ENCODE measurements at regions not wholly inside any gene's neighbourhood (a gene's known extent, or its start where the extent isn't known, plus 50 kb on each side); places are given as distances from the start of the nearest gene placed in this dataset.

DNA sequence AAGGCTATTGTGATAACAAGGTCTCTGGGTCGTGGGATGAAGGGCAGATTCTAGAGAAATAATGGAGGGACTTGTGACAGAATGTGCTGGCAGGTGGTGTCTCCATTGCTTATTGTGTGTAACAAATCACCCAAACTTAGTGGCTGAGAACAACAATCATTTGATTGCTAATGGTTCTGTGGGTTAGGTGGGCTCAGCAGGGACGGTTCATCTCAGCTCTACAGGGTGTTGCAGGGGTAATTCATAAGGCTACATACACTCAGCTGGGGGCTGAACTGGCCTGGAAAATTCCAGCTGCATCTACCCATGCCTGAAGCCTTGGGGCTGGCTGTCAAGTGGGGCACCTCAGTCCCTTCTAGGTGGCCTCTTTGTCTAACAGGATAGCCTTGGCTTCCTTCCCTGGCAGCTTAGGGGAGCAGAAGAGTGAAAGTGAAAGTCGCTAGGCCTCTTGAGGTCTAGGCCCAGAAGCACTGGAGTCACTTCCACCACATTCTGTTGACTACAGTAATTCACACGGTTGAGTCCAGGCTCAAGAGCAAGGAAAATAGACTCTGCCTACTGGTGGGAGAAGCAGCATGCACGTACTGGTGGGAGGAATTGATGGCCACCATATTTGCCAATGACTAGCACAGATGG, 308.9 kb downstream of the MN1 start:
- no peaks in the 10 kb centered on the region for H3K27me3 Mint-ChIP-seq
- no peak overlapping the region for H3K27ac Mint-ChIP-seq
- ChIA-PET POLR2A (no interaction called here), CTCF (no interaction called here)
- peaks cover 17% of the 10 kb centered on the region for H3K9me3 Mint-ChIP-seq
- no peaks in the 10 kb centered on the region for H3K4me1 Mint-ChIP-seq
- H3K4me3 Mint-ChIP-seq, result no peak overlapping the region
- no peak for DNase-seq
- H3K36me3 Mint-ChIP-seq (ENCODE audit: low read depth), result no peaks in the 10 kb centered on the region

DNA sequence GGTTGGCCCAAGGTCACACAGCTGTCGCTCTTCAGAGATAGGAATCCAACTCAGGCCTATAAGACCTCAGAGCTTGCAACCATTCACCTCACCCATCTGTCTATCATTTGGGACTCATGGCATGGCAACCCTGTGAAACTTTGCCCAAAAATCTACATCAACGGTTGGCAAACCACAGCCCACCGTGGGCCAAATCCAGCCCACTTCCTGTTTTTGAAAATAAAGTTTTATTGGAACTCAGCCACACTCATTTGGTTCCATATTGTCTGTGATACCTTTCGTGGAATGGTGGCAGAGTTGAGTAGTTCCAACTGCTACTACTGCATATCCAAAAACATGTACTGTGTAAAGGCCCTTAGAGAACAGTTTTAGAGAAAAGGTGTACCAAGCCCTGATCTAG, 307.8 kb downstream of the MN1 start:
- no peak for DNase-seq
- H3K4me1 Mint-ChIP-seq, result no peaks in the 10 kb centered on the region
- no peak overlapping the region for H3K4me3 Mint-ChIP-seq
- ChIA-PET POLR2A (no interaction called here), CTCF (no interaction called here)
- H3K36me3 Mint-ChIP-seq (ENCODE audit: low read depth), result no peaks in the 10 kb centered on the region
- no peak overlapping the region for H3K27ac Mint-ChIP-seq
- H3K27me3 Mint-ChIP-seq, result no peaks in the 10 kb centered on the region
- H3K9me3 Mint-ChIP-seq, result peaks cover 17% of the 10 kb centered on the region

DNA sequence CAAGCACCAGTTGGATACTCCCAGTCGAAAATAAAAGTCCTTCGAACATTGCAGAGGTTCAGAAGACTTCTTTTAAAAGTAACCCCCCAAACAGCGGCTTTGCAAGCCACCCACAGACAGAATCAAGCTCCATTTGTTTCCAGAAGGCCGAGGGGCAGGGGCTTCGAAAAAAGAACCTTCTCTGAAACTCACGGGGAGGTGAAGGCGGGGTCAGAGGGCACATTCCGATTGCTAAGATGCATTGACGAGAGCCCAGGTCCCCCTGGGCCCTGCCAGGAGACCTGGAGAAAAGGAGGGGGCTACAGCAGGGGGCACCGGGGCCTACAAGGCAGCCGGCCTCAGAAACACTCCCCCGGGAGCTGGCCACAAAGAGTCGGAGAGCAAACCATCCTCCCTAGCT, 306.8 kb downstream of the MN1 start:
- Mint-ChIP-seq H3K36me3 (ENCODE audit: low read depth) (no peaks in the 10 kb centered on the region), H3K4me1 (no peaks in the 10 kb centered on the region), H3K9me3 (peaks cover 17% of the 10 kb centered on the region), H3K4me3 (no peak overlapping the region), H3K27me3 (no peaks in the 10 kb centered on the region), H3K27ac (no peak overlapping the region)
- ChIA-PET POLR2A (no interaction called here), CTCF (no interaction called here)
- no peak for DNase-seq

DNA sequence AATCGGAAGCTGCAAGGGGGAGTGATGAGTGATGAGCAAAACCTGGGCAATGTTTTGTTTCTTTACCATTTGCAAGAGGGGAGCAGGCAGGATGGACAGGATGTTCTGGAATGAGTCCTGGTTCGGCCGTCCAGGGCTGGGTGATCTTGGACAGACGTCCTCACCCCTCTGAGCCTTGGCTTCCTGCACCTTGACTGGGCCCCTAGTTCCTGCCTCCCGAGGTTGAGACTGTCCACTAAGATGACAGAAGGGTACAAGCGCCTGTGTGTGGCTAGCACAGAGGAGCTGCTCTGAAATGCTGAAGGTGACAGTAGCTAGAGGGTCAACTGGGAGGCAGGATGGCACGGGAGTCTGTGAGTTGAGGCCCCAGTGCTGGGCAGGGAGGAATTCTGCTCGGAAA, 306.2 kb downstream of the MN1 start:
- ChIA-PET CTCF (no interaction called here), POLR2A (no interaction called here)
- Mint-ChIP-seq H3K4me1 (no peaks in the 10 kb centered on the region), H3K27ac (no peak overlapping the region), H3K9me3 (peaks cover 17% of the 10 kb centered on the region), H3K4me3 (no peak overlapping the region), H3K36me3 (ENCODE audit: low read depth) (no peaks in the 10 kb centered on the region), H3K27me3 (no peaks in the 10 kb centered on the region)
- no peak for DNase-seq

DNA sequence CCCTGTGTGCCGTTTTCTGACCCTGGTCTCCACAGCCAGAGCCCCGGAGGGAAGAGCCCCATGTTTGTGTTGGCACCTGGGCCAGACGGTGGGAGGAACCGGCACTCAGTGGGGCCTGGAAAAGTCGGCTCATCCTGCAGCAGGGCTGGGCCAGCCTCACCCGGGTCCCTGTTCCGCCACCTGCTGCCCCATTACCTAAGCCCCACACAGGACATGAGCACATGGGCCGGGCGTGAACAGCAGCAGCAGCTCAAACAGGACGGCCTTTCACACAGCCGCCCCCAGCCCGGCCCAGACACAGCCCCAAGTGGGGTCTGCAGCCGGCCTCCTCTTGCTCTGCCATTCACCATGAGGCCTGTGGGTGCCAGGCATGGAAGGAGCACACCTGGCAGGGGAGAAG, 302.4 kb downstream of the MN1 start:
- no peak overlapping the region for H3K27ac Mint-ChIP-seq
- H3K4me3 Mint-ChIP-seq, result no peak overlapping the region
- DNase-seq, result no peak

DNA sequence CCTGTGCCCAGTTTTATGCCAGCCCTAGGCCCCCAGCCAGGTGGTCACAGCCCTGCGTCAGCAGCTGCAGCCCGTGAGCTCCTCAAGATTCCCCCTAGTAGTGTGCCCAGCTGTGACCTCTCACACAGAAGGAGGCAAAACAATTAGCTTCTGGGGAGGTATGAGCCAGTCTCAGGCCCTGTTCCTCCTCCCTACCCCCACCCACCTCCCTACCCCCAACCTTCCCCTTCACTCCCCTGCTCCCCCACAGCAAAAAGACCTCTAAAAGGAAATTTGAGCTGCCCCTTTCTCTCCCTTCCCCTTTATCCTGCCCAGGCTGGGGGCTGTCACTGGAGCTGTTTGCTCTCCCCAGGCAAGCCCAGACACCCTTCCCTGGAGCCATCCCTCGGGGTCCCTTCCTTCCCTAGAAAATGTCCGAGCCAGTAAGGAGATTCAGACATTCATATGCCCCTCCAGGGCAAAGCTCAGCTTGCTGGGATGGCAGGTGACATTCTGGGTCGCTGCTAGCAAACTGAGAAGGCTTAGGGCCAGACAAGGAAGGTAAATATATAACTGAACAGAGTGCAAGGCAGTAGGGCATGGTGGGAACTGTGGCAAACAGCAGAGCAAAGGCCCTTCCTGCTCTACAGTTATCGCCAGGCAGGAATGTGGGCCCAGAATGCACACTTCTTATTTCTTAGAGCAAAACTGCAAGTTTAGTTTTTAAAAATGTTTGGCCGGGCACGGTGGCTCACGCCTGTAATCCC, 300.2 kb downstream of the MN1 start:
- CTCF ChIA-PET, result no interaction called here
- no peaks in the 10 kb centered on the region for H3K9me3 Mint-ChIP-seq
- DNase-seq, result no peak
- no peaks in the 10 kb centered on the region for H3K4me1 Mint-ChIP-seq
- no peaks in the 10 kb centered on the region for H3K27me3 Mint-ChIP-seq
- no peaks in the 10 kb centered on the region for H3K36me3 Mint-ChIP-seq (ENCODE audit: low read depth)
- no peak overlapping the region for H3K27ac Mint-ChIP-seq
- POLR2A ChIA-PET, result no interaction called here
- no peak overlapping the region for H3K4me3 Mint-ChIP-seq

More for the DNA sequence above, 302.4 kb downstream of the MN1 start:
- no peaks in the 10 kb centered on the region for H3K27me3 Mint-ChIP-seq
- ChIA-PET POLR2A (no interaction called here), CTCF (no interaction called here)
- H3K9me3 Mint-ChIP-seq, result no peaks in the 10 kb centered on the region
- no peaks in the 10 kb centered on the region for H3K4me1 Mint-ChIP-seq
- H3K36me3 Mint-ChIP-seq (ENCODE audit: low read depth), result no peaks in the 10 kb centered on the region

DNA sequence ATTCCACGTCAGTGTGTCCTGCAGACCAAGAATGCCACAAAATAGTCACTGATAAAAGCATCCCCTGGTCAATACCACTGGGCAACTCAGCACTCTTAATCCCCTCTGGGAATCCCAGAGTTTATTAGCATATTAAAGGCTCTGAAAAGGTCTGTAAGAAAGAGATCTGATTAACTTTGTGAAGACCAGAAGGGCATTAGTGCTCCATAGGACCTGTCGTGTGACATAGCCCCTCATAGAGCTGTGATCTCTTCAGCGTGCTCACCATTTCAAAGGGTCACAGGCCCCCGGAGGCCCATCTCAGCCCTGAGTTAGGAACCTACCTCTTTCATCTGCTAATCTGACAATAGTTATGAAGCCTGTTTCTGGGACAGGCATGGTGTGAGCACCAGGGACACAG, 299.2 kb downstream of the MN1 start:
- ChIA-PET POLR2A (no interaction called here), CTCF (no interaction called here)
- H3K27ac Mint-ChIP-seq, result no peak overlapping the region
- no peak overlapping the region for H3K4me3 Mint-ChIP-seq
- H3K4me1 Mint-ChIP-seq, result no peaks in the 10 kb centered on the region
- no peaks in the 10 kb centered on the region for H3K9me3 Mint-ChIP-seq
- no peak for DNase-seq
- H3K36me3 Mint-ChIP-seq (ENCODE audit: low read depth), result no peaks in the 10 kb centered on the region
- no peaks in the 10 kb centered on the region for H3K27me3 Mint-ChIP-seq

DNA sequence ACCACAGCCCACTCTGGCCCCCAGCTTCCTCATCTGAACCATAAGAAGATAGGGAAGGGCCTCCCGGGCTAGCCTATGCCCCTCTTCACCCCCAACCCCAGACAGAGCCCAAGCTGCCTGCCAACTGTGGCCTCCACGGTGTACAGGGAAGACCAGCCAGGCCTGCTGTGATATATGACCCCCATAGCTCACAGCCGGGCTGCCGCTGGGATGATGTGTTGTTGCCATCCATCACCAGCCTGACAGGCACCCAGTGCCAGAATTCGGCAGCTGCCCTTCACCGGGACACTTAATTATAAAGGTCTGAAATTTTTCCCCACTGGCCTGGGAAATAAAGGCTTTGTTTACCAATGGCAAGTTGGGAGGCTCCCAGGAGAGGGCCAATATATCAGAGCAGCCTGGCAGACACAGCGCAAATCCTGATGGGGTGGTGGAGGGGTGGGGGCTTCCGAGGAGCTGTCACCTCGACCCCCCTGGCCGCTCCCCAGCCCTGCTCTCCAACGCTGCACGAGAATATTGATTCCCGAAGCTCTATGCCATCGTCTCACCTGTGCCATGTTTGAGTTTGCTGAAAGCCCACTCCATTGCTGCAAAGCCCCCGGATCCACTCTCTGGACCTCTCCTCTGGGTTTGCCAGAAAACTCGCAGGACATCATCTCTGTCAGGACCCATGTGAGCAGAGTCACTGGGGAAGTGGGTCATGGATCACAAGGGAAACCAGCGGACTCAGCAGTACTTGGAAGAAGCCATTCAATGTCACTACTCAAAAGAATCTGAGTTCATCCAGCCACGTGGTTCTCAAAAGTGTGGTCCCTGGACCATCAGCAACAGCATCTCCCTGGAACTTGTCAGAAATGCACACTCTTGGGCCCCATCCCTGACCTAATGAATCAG, 296.9 kb downstream of the MN1 start:
- Mint-ChIP-seq H3K36me3 (ENCODE audit: low read depth) (no peaks in the 10 kb centered on the region), H3K4me3 (no peak overlapping the region), H3K9me3 (no peaks in the 10 kb centered on the region), H3K27ac (no peak overlapping the region), H3K27me3 (no peaks in the 10 kb centered on the region), H3K4me1 (no peaks in the 10 kb centered on the region)
- CTCF ChIA-PET, result no interaction called here
- POLR2A ChIA-PET, result no interaction called here
- no peak for DNase-seq

DNA sequence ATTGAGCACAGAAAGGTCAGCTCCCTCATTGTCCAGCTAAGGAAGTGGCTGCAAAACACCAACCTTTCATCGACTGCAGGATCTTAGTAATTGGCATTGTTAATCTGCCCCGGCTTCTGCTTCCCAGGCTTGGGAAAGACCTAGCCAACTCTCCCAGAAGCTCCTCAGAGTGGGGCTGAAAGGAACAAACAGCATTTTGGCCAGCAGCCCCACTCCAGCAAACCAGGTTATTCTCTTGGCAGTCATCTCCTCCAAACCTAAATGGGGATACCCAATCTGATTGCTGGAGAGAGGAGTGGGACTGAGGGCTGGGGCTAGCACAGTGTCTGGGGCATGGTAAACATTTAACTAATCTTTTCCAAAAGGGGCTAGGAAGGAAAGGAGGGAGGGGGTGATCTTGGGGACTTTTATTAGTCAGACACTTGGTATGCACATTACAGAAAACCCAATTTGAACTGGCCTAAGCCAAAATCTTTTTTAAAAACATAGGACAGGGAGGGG, 294.4 kb downstream of the MN1 start:
- no peaks in the 10 kb centered on the region for H3K9me3 Mint-ChIP-seq
- POLR2A ChIA-PET, result no interaction called here
- CTCF ChIA-PET, result no interaction called here
- H3K36me3 Mint-ChIP-seq (ENCODE audit: low read depth), result no peaks in the 10 kb centered on the region
- no peaks in the 10 kb centered on the region for H3K4me1 Mint-ChIP-seq
- no peaks in the 10 kb centered on the region for H3K27me3 Mint-ChIP-seq
- no peak overlapping the region for H3K4me3 Mint-ChIP-seq
- no peak overlapping the region for H3K27ac Mint-ChIP-seq
- no peak for DNase-seq

DNA sequence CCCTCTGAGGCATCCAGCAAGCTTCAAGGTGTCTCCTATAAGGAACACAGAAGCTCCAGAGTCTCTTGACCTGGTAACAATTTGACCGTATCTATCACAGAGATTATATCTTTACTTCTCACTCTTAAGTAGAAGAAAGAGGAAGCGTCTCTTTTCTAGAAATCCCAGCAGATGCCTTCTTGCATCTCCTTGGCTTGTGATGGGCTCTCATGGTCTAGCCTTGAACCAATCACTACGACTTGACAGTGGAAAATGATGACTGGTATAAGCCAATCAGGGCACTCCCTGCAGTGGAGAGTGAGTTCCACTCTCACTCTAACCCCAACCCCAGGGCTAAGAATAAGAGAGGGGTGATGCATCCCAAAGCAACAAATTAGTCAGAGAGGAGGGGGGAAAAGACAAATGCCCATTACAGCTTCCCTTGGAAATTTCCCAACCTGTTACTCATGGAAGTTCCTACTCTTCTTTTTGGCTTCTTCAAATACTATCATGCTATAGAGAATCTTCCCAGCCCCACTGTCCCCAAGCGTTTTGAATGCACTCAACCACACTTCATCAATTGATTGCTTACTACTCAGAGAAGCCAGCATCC, 293.5 kb downstream of the MN1 start:
- ChIA-PET POLR2A (no interaction called here), CTCF (no interaction called here)
- Mint-ChIP-seq H3K4me3 (no peak overlapping the region), H3K27me3 (no peaks in the 10 kb centered on the region), H3K4me1 (no peaks in the 10 kb centered on the region), H3K27ac (no peak overlapping the region), H3K36me3 (ENCODE audit: low read depth) (no peaks in the 10 kb centered on the region), H3K9me3 (no peaks in the 10 kb centered on the region)
- DNase-seq, result no peak

DNA sequence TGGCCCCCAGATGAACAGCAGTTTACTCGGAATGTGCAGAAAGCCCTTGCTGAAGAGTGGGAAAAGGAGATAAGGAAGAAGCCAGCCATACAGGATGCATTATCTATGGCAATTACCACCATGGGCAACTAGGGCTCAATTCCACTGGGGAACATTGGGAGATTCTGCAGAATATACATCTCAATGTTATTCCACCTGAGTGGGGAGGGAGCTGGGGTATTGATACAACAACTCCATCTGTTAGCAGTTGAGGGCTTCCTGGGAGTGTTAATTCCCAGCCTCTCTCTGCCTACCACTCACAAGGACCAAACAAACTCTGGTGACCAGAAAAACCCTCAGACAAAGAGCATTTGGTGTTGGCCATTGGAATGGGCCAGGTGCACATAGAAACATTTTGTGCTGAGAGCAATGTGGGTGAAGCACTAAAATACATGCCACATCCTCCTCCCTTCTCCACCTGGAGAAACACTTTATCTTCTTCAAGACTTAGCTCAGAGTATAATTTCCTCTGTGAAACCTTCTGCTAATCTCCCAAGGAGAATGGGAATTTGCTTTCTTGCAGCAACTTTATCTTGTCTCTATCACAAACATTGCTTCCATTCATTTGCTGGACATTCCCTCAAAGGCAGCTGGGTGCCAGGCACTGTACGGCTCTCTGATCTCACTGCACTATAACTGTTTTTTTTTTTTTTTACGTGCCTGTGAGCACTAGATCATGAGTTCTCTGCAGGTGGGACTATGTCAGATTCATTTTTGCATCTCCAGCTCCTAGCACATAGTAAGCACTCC, 292.2 kb downstream of the MN1 start:
- ChIA-PET POLR2A (no interaction called here), CTCF (no interaction called here)
- H3K36me3 Mint-ChIP-seq (ENCODE audit: low read depth), result no peaks in the 10 kb centered on the region
- H3K4me1 Mint-ChIP-seq, result no peaks in the 10 kb centered on the region
- H3K4me3 Mint-ChIP-seq, result no peak overlapping the region
- H3K9me3 Mint-ChIP-seq, result no peaks in the 10 kb centered on the region
- H3K27me3 Mint-ChIP-seq, result no peaks in the 10 kb centered on the region
- no peak overlapping the region for H3K27ac Mint-ChIP-seq
- no peak for DNase-seq

DNA sequence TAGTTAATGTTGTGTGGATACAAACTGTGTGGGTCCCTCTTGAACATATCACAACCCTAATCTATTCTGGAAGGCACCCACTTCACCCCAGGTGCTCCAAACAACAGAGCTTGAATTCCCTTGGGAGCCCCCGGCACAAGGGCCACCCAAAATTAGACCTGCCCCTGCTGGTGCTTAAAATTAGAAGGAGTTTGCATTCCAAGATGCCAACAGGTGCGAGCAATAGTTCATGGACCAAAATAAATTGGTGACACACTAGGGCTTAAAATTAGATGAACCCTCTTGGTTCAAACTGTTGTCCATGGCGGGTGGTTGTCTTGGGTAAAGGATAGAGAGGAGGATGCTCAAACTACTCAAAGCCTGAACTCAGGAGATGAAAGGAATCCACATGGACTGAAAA, 291.5 kb downstream of the MN1 start:
- ChIA-PET POLR2A (no interaction called here), CTCF (no interaction called here)
- Mint-ChIP-seq H3K9me3 (no peaks in the 10 kb centered on the region), H3K27ac (no peak overlapping the region), H3K4me1 (no peaks in the 10 kb centered on the region), H3K4me3 (no peak overlapping the region), H3K27me3 (no peaks in the 10 kb centered on the region), H3K36me3 (ENCODE audit: low read depth) (no peaks in the 10 kb centered on the region)
- no peak for DNase-seq

DNA sequence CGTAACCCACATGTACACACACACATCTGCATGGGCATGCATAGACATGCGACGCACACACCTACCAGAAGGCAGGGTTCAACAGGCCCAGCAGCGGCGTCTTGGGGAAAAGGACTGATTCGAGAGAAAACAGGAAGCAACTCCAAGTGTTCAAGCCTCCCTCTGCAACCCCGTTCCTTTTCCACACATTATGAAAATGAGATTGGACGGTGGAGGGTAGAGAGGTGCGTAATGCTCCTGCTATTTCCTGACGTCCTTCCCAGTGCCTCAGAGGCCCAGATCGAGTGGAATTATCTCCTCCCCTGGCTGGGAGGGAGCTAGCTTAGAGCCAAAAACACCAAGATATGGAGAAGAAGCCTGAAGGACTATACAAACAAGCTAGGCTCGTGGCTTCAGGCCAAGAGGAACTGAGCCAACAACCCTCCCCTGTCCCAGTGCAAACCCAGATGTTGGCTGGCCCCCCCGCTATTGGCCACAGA, 289.2 kb downstream of the MN1 start:
- no peak for DNase-seq
- no peaks in the 10 kb centered on the region for H3K36me3 Mint-ChIP-seq (ENCODE audit: low read depth)
- no peak overlapping the region for H3K27ac Mint-ChIP-seq
- H3K4me1 Mint-ChIP-seq, result no peaks in the 10 kb centered on the region
- CTCF ChIA-PET, result no interaction called here
- no peak overlapping the region for H3K4me3 Mint-ChIP-seq
- H3K9me3 Mint-ChIP-seq, result no peaks in the 10 kb centered on the region
- POLR2A ChIA-PET, result no interaction called here
- no peaks in the 10 kb centered on the region for H3K27me3 Mint-ChIP-seq

Measured in activated CD4-positive, alpha-beta memory T cell treated with anti-CD3 and anti-CD28 coated beads, Interleukin-2, amount 10 ng/mL, durations not matched to agents 7 days and 5 days (primary cell).